A673 (cell line): ENCODE measurements at regions not wholly inside any gene's neighbourhood (a gene's known extent, or its start where the extent isn't known, plus 50 kb on each side); places are given as distances from the start of the nearest gene placed in this dataset.

Experiments
- BruUV-seq: library from RNA; stranded (reverse); fragments of 400-500 nt; replicated peaks from 2 replicates; lab custom pipeline; 2021; lab: Mats Ljungman, UMichigan
- CTCF ChIA-PET: fragments of 300-600 bp; sonication (Branson Sonifier 250); formaldehyde crosslinking; loops from one replicate; lab custom pipeline; 2022; ENCODE audit warnings: antibody characterized with exemption; lab: Charles Lee
- POLR2A ChIA-PET: fragments of 300-600 bp; sonication (Branson Sonifier 250); formaldehyde crosslinking; loops from one replicate; lab custom pipeline; 2022; ENCODE audit warnings: antibody characterized with exemption; ENCODE audit not compliant: low non-redundant PET; lab: Charles Lee
- DNase-seq: peaks from one replicate; pipeline ENCODE4 v3.0.0-alpha.2; 2015; ENCODE audit warnings: low spot score
- H3K27ac ChIP-seq: fragments of 200-600 bp; sonication (generic); 2 replicates; pipeline ENCODE4 v1.5.1; 2016; ENCODE audit warnings: mixed run types, low read depth, mild to moderate bottlenecking, mixed read lengths, antibody characterized with exemption, low read length; ENCODE audit not compliant: poor library complexity, severe bottlenecking
- H3K27me3 ChIP-seq: fragments of 200-600 bp; sonication (generic); replicated peaks from 2 replicates; pipeline ENCODE4 v1.6.1; 2017; ENCODE audit warnings: mixed run types, low read depth, mild to moderate bottlenecking, mixed read lengths, antibody characterized with exemption, low read length; ENCODE audit not compliant: insufficient read depth, poor library complexity
- H3K36me3 ChIP-seq: fragments of 200-600 bp; sonication (generic); 2 replicates; pipeline ENCODE4 v1.6.1; 2016; ENCODE audit warnings: mixed run types, mild to moderate bottlenecking, mixed read lengths, antibody characterized with exemption, low read length; ENCODE audit not compliant: insufficient read depth, poor library complexity, severe bottlenecking
- H3K4me1 ChIP-seq: fragments of 200-600 bp; sonication (generic); 2 replicates; pipeline ENCODE4 v1.6.1; 2017; ENCODE audit warnings: mixed run types, mild to moderate bottlenecking, mixed read lengths, antibody characterized with exemption, low read length; ENCODE audit not compliant: insufficient read depth, poor library complexity, severe bottlenecking
- H3K4me3 ChIP-seq: fragments of 200-600 bp; sonication (generic); 2 replicates; pipeline ENCODE4 v1.5.1; 2016; ENCODE audit warnings: low read depth, mixed run types, mild to moderate bottlenecking, mixed read lengths, low read length; ENCODE audit not compliant: poor library complexity, severe bottlenecking
- H3K9me3 ChIP-seq: fragments of 200-600 bp; sonication (generic); 2 replicates; pipeline ENCODE4 v1.6.1; 2016; ENCODE audit warnings: mixed run types, low read depth, mild to moderate bottlenecking, mixed read lengths, antibody characterized with exemption, low read length; ENCODE audit not compliant: poor library complexity, severe bottlenecking
- CTCF ChIP-seq: fragments of 300-800, 200-600 bp; sonication (generic); conservative IDR thresholded peaks from 2 replicates; pipeline ENCODE4 v1.5.1; 2017; ENCODE audit warnings: low read depth, mild to moderate bottlenecking, antibody characterized with exemption, low read length, moderate library complexity, mixed read lengths
- EZH2 ChIP-seq: fragments of 200-600 bp; sonication (generic); IDR thresholded peaks from 2 replicates; pipeline ENCODE4 v1.6.1; 2017; ENCODE audit warnings: borderline replicate concordance, low read depth, mild to moderate bottlenecking, mixed read lengths, antibody characterized with exemption, low read length; ENCODE audit not compliant: poor library complexity, severe bottlenecking
- intact Hi-C: fragments of 100-400 bp; cut with micrococcal nuclease; formaldehyde crosslinking; loops from one replicate; pipeline ENCODE4 v1.10.0; 2022; ENCODE audit not compliant: unreplicated experiment

- TF ChIP-seq EZH2 (no peak), CTCF (no peak)
- no peak for DNase-seq
- H3K9me3 ChIP-seq: no peaks in the 10 kb centered on the region
- peaks cover 20% of the 10 kb centered on the region for H3K27me3 ChIP-seq
- H3K27ac ChIP-seq: no peak overlapping the region
- no peaks in the 10 kb centered on the region for H3K4me1 ChIP-seq
- POLR2A ChIA-PET: no interaction called here
- H3K36me3 ChIP-seq: no peaks in the 10 kb centered on the region
- intact Hi-C loops: no loop called here
- CTCF ChIA-PET: no interaction called here
- H3K4me3 ChIP-seq: no peak overlapping the region
- BruUV-seq: no TSS peak
Observed at GRCh38 chr5:35430381-35431162, 187.1 kb upstream of the SPEF2 start.

GRCh38 chr5:35420200-35420599 is 189.9 kb upstream of the PRLR start:
- Histone ChIP-seq H3K4me3 (no peak overlapping the region), H3K9me3 (no peaks in the 10 kb centered on the region), H3K27me3 (no peaks in the 10 kb centered on the region), H3K4me1 (no peaks in the 10 kb centered on the region), H3K36me3 (no peaks in the 10 kb centered on the region), H3K27ac (no peak overlapping the region)
- intact Hi-C loops: no loop called here
- no peak for DNase-seq
- POLR2A ChIA-PET: no interaction called here
- TF ChIP-seq EZH2 (no peak), CTCF (no peak)
- no TSS peak for BruUV-seq
- CTCF ChIA-PET: no interaction called here

- Histone ChIP-seq H3K4me3 (no peak overlapping the region), H3K27ac (no peak overlapping the region), H3K9me3 (no peaks in the 10 kb centered on the region), H3K36me3 (no peaks in the 10 kb centered on the region), H3K27me3 (no peaks in the 10 kb centered on the region), H3K4me1 (no peaks in the 10 kb centered on the region)
- intact Hi-C loops: no loop called here
- TF ChIP-seq CTCF: no peak
- TF ChIP-seq EZH2: no peak
- BruUV-seq: no TSS peak
- POLR2A ChIA-PET: no interaction called here
- DNase-seq: no peak
- CTCF ChIA-PET: no interaction called here
Observed at GRCh38 chr5:35417040-35417439, 186.8 kb upstream of the PRLR start.
